PC-3 (cell line): ENCODE measurements at regions not wholly inside any gene's neighbourhood (a gene's known extent, or its start where the extent isn't known, plus 50 kb on each side); places are given as distances from the start of the nearest gene placed in this dataset.

Experiments used
- ATAC-seq: fragments of 200-7000 bp; cut with Tn5 transposase; 2 replicates; pipeline ENCODE4 v1.9.1; 2020; ENCODE audit warnings: mild to moderate bottlenecking, moderate library complexity
- BruUV-seq: library from RNA; stranded (reverse); fragments of 400-500 nt; replicated peaks from 2 replicates; lab custom pipeline; 2021; lab: Mats Ljungman, UMichigan
- CTCF ChIA-PET: fragments of 300-600 bp; sonication (Branson Sonifier 250); formaldehyde crosslinking; loops from one replicate; lab custom pipeline; 2022; ENCODE audit warnings: antibody characterized with exemption; lab: Charles Lee
- POLR2A ChIA-PET: fragments of 300-600 bp; sonication (Branson Sonifier 250); formaldehyde crosslinking; loops from one replicate; lab custom pipeline; 2022; ENCODE audit warnings: antibody characterized with exemption; ENCODE audit not compliant: unreplicated experiment; lab: Charles Lee
- DNase-seq: peaks from one replicate; pipeline ENCODE4 v3.0.0-alpha.2; 2015
- H2AFZ ChIP-seq: fragments of 300-600 bp; sonication (generic); 2 replicates; pipeline ENCODE4 v1.6.0; 2016; ENCODE audit warnings: antibody characterized with exemption, low read length
- H3F3A ChIP-seq: fragments of 300-600 bp; sonication (generic); one replicate; pipeline ENCODE4 v1.6.0; 2017; ENCODE audit warnings: antibody characterized with exemption, low read length, control low read depth, mild to moderate bottlenecking; ENCODE audit not compliant: unreplicated experiment
- H3K27ac ChIP-seq: fragments of 300-600 bp; sonication (generic); 2 replicates; pipeline ENCODE4 v1.5.1; 2016; ENCODE audit warnings: mild to moderate bottlenecking, low read length
- H3K27me3 ChIP-seq: fragments of 300-600 bp; sonication (generic); 2 replicates; pipeline ENCODE4 v1.6.1; 2016; ENCODE audit warnings: low read length, mixed read lengths
- H3K36me3 ChIP-seq: fragments of 300-600 bp; sonication (generic); 2 replicates; pipeline ENCODE4 v1.6.1; 2016; ENCODE audit warnings: low read depth, mixed run types, low read length, mixed read lengths
- H3K4me1 ChIP-seq: fragments of 300-600 bp; sonication (generic); 2 replicates; pipeline ENCODE4 v1.5.1; 2016; ENCODE audit warnings: low read length; ENCODE audit not compliant: insufficient read depth
- H3K4me2 ChIP-seq: fragments of 300-600 bp; sonication (generic); 2 replicates; pipeline ENCODE4 v1.6.0; 2016; ENCODE audit warnings: low read length
- H3K4me3 ChIP-seq: fragments of 300-600 bp; sonication (generic); 2 replicates; pipeline ENCODE4 v1.5.1; 2016; ENCODE audit warnings: mild to moderate bottlenecking, low read length, mixed read lengths
- H3K79me2 ChIP-seq: fragments of 300-600 bp; sonication (generic); 2 replicates; pipeline ENCODE4 v1.6.1; 2017; ENCODE audit warnings: low read length, mixed read lengths
- H3K9ac ChIP-seq: fragments of 300-600 bp; sonication (generic); 2 replicates; pipeline ENCODE4 v1.6.0; 2016; ENCODE audit warnings: mild to moderate bottlenecking, low read length
- H3K9me2 ChIP-seq: fragments of 300-600 bp; sonication (generic); replicated peaks from 2 replicates; pipeline ENCODE4 v1.6.1; 2016; ENCODE audit warnings: mixed run types, low read length, mixed read lengths
- H3K9me3 ChIP-seq: fragments of 300-600 bp; sonication (generic); 2 replicates; pipeline ENCODE4 v1.6.1; 2016; ENCODE audit warnings: low read length, mixed read lengths
- H4K20me1 ChIP-seq: fragments of 300-600 bp; sonication (generic); 2 replicates; pipeline ENCODE4 v1.6.1; 2016; ENCODE audit warnings: low read length, mixed read lengths
- CTCF ChIP-seq: fragments of 300-600 bp; sonication (generic); conservative IDR thresholded peaks from 2 replicates; pipeline ENCODE4 v1.5.1; 2017; ENCODE audit warnings: antibody characterized with exemption, low read depth, mild to moderate bottlenecking, low read length
- EZH2 ChIP-seq: fragments of 300-600 bp; sonication (generic); IDR thresholded peaks from one replicate; pipeline ENCODE4 v1.6.1; 2017; ENCODE audit warnings: antibody characterized with exemption, mild to moderate bottlenecking, low read length; ENCODE audit not compliant: unreplicated experiment
- EZH2phosphoT487 ChIP-seq: fragments of 300-600 bp; sonication (generic); IDR thresholded peaks from 2 replicates; pipeline ENCODE4 v1.6.1; 2018; ENCODE audit warnings: mild to moderate bottlenecking, antibody characterized with exemption, low read length, borderline replicate concordance
- intact Hi-C: fragments of 100-400 bp; cut with micrococcal nuclease; formaldehyde crosslinking; loops from 2 replicates; pipeline ENCODE4 v1.9.0; 2023

- Histone ChIP-seq H3K4me2 (no peak overlapping the region), H4K20me1 (no peaks in the 10 kb centered on the region), H3K27me3 (no peaks in the 10 kb centered on the region), H3K79me2 (no peaks in the 10 kb centered on the region), H3K27ac (no peak overlapping the region), H3K4me1 (no peaks in the 10 kb centered on the region), H3K4me3 (no peak overlapping the region), H3K9ac (no peak overlapping the region), H3K9me2 (no peaks in the 10 kb centered on the region), H2AFZ (no peak overlapping the region), H3F3A (no peaks in the 10 kb centered on the region), H3K36me3 (no peaks in the 10 kb centered on the region), H3K9me3 (no peaks in the 10 kb centered on the region)
- no peak for DNase-seq
- ChIA-PET CTCF (no interaction called here), POLR2A (no interaction called here)
- intact Hi-C loops, result no loop called here
- BruUV-seq, result no TSS peak
- TF ChIP-seq EZH2phosphoT487 (no peak), EZH2 (no peak), CTCF (no peak)
- no peak for ATAC-seq
Measured at GRCh38 chr11:69238573-69239351, 55.2 kb upstream of the MYEOV start.

GRCh38 chr11:69239641-69240040 lies 54.3 kb upstream of the MYEOV start:
- Histone ChIP-seq H3K9me2 (no peaks in the 10 kb centered on the region), H3K4me2 (no peak overlapping the region), H3K9me3 (no peaks in the 10 kb centered on the region), H3K27me3 (no peaks in the 10 kb centered on the region), H3K4me1 (no peaks in the 10 kb centered on the region), H3K36me3 (no peaks in the 10 kb centered on the region), H3K9ac (no peak overlapping the region), H2AFZ (no peak overlapping the region), H3K27ac (no peak overlapping the region), H3F3A (no peaks in the 10 kb centered on the region), H3K4me3 (no peak overlapping the region), H4K20me1 (no peaks in the 10 kb centered on the region), H3K79me2 (no peaks in the 10 kb centered on the region)
- BruUV-seq, result no TSS peak
- ChIA-PET POLR2A (no interaction called here), CTCF (no interaction called here)
- intact Hi-C loops, result no loop called here
- TF ChIP-seq CTCF (no peak), EZH2phosphoT487 (no peak), EZH2 (no peak)
- DNase-seq (no peak), ATAC-seq (no peak)

- Histone ChIP-seq H3K27ac (no peak overlapping the region), H3K27me3 (no peaks in the 10 kb centered on the region), H3F3A (no peaks in the 10 kb centered on the region), H3K4me3 (no peak overlapping the region), H2AFZ (no peak overlapping the region), H3K4me1 (no peaks in the 10 kb centered on the region), H4K20me1 (no peaks in the 10 kb centered on the region), H3K9me2 (no peaks in the 10 kb centered on the region), H3K4me2 (no peak overlapping the region), H3K9me3 (no peaks in the 10 kb centered on the region), H3K79me2 (no peaks in the 10 kb centered on the region), H3K36me3 (no peaks in the 10 kb centered on the region), H3K9ac (no peak overlapping the region)
- peak; percentile 56 for DNase-seq
- ATAC-seq, result peak; percentile 33; the same call in 1 of the 2 replicates
- CTCF ChIA-PET, result no interaction called here
- intact Hi-C loops, result no loop called here
- no peak for TF ChIP-seq EZH2phosphoT487
- TF ChIP-seq CTCF, result peak; percentile 75
- POLR2A ChIA-PET, result interaction anchor here (0.6 kb wide), 1 partner anchor 16 kb away, joined by 3 read pairs; no protein-coding TSS in a partner anchor
- BruUV-seq, result no TSS peak
Measured at GRCh38 chr11:69240332-69241074, 53.5 kb upstream of the MYEOV start.
